ENCODE measurements at regions not wholly inside any gene's neighbourhood (a gene's known extent, or its start where the extent isn't known, plus 50 kb on each side); places are given as distances from the start of the nearest gene placed in this dataset.

GRCh38 chr14:87343652-87344051 lies 649.3 kb downstream of the GALC start:
- no peak for TF ChIP-seq EZH2 (IDR thresholded peaks at IDR 0.05; ENCODE audit: borderline replicate concordance, low read depth, low read length, severe bottlenecking)
- TF ChIP-seq POLR2A (IDR thresholded peaks at IDR 0.05; ENCODE audit: low read depth, low read length), result no peak
- no peak for TF ChIP-seq CTCF (IDR thresholded peaks at IDR 0.05; ENCODE audit: extremely low read depth in 1 of 2, insufficient read depth in 1 of 2, low read depth in 1 of 2, low read length in 2 of 2)
- TF ChIP-seq MAX (IDR thresholded peaks at IDR 0.05; ENCODE audit: insufficient read depth, insufficient read length), result no peak
- no peak for TF ChIP-seq POLR2AphosphoS5 (IDR thresholded peaks at IDR 0.05; ENCODE audit: insufficient read depth, low read depth, low read length)
- TF ChIP-seq FOS (IDR thresholded peaks at IDR 0.05; ENCODE audit: borderline replicate concordance, insufficient read depth, low read length), result no peak
